ENCODE measurements at regions not wholly inside any gene's neighbourhood (a gene's known extent, or its start where the extent isn't known, plus 50 kb on each side); places are given as distances from the start of the nearest gene placed in this dataset.
"Not testable (repeated sequence)": the region's sequence is repeated elsewhere in the genome, so short reads cannot be mapped to it uniquely, and the experiment has no call there.

DNA sequence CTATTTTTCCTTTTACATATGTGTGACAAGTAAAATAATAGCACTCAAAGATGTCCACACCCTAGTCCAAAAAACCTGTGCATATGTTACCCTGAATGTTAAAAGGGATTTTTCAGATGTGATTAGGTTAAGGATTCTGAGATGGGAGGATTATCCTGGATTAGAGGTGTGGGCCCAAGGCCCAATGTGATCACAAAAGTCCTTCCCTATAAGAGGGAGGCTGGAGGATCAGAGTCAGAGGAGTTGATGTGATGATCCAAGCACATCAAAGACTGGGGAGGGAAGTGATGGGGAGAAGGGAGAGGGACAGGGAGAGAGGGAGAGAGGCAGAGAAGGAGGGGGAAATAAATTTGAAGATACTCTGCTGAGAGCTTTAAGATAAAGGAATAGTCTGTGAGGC, 512.6 kb downstream of the PLOD2 start:
- no peak for FAIRE-seq

GRCh38 chr3:145649368-145649887, 511.6 kb downstream of the PLOD2 start:
- no peak for FAIRE-seq

DNA sequence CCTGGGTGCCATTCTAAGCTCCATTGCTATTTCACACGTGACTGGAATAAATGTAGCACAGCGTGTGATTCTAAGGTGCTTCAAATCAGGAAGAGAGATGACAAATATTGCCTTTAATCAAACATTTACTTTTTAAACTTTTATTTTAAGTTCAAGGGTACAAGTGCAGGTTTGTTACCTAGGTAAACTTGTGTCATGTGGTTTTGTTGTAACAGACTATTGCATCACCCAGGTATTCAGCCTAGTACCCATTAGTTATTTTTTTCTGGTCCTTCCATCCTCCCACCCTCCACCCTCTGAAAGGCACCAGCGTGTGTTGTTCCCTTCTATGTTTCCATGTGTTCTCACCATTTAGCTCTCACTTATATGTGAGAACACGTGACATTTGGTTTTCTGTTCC, 510.8 kb downstream of the PLOD2 start:
- FAIRE-seq, result no peak

DNA sequence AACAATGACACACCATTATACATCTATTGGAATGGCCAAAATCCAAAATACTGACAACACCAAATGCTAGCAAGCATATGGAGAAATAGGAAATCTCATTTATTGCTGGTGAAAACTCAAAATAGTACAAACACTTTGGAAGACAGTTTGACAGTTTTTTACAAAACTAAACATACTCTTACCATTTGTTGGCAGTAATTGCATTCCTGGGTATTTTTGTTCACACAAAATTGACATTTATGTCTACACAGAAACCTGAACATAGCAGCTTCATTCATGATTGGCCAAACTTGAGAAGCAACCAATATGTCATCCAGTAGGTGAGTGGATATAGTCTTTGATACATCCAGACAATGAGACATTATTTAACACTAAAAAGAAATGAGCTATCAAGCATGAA, 489.9 kb downstream of the PLOD2 start:
- no peak for FAIRE-seq

- FAIRE-seq, result no peak
Observed at GRCh38 chr3:145673838-145674237, 487.1 kb downstream of the PLOD2 start.

DNA sequence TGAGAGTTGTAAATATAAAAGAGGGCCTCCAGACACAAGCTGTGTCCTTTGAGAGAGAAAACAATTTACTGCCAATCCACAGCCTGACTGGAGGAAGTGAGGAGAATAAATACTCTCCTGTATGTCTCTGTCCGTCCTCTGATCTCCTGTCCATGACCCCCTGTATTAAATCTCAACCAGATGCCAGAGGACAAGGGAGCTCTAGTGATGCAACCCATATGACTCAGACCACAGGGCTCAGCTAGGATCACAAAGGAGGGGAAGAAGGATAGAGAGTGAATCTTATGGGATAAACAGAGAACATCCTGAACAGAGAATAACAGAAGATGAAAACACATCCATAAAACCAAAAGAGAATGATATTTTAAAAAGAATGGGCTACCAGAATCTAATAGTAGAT, 482.6 kb downstream of the PLOD2 start:
- FAIRE-seq, result no peak

DNA sequence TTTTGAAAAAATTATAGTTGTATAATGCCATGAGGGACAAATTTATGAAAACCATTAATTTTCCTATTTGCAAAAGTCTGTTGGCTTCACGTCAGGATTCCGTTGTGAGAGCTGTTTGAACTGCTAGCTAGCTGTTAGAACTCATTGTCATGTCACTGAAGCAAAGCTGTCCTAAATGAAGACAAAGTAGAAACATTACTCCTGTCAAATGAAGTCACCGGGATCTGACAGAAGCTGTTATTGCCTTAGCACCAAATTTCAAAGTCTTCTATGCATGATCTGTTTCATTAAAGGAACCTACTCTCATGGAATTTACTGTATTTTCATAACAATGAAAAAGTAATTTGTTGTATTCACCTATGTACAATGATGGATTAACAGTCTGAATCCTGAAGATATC, 479.8 kb downstream of the PLOD2 start:
- FAIRE-seq, result no peak

GRCh38 chr3:145687978-145688377, 473.0 kb downstream of the PLOD2 start:
- peak; percentile 79 for FAIRE-seq

DNA sequence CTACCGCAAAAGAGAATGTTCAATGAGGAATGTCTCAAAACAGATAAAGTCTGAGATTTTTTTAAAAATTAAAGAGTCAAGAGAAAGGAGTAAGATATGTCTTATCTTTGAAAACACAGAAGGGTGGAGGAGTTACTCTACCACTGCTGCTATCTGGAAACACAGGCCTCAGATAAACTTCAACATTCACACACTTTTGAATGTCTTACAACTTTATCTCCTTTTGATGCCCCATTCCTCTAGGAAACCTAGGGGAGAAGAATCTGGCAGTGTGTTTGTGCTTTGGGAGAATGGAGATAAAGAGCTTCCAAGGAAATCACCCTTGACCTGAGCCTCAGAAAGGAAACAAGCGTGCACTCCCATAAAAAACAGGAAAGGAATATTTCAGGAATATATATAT, 468.2 kb downstream of the PLOD2 start:
- FAIRE-seq, result no peak

DNA sequence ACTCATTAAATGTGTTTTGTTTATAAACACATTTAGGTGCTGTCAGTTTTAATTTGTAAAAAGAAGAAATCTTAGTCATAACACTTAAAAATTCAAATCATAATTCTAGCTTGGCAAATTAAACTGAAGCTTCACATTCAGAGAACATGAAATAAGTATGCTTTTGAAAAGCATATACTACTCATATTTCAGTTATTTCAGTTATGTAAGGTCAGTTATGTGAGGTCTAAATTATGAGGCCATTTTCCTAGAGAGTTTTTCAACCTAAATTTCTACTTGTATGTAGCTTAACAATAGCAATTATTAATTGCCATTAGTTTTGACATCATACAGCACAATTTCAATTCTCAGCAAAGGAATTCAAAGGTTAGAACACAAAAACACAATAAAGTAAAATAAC, 465.0 kb downstream of the PLOD2 start:
- no peak for FAIRE-seq

GRCh38 chr3:145698250-145698649, 462.7 kb downstream of the PLOD2 start:
- no peak for FAIRE-seq

DNA sequence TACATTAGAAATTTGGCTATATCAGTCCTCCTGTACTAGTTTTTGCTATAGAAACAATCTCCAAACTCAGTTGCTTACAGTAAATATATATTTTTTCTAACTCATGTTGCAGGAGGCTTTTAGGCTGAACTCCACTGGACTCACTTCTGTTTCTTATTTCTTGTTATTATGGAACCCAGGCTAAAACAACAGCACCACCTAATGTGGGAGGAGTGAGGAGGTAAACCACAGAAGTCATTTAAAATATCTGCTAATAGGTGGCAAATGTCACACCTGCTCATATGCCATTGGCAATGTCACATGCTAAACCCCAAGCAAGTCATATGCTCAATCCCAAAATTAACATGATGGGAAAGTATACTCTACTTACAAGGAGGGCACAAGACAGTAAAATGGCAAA, 462.2 kb downstream of the PLOD2 start:
- FAIRE-seq, result no peak

GRCh38 chr3:145704020-145704419, 457.0 kb downstream of the PLOD2 start:
- FAIRE-seq, result no peak

DNA sequence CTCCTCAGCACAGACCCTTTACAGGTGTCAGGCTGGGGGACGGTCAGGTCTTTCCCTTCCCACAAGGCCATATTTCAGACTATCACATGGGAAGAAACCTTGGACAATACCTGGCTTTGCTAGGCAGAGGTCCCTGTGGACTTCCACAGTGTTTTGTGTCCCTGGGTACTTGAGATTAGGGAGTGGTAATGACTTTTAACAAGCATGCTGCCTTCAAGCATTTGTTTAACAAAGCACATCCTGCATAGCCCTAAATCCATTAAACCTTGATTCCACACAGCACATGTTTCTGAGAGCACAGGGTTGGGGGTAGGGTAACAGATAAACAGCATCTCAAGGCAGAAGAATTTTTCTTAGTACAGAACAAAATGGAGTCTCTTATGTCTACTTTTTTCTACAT, 451.2 kb downstream of the PLOD2 start:
- FAIRE-seq, result not testable (repeated sequence)

DNA sequence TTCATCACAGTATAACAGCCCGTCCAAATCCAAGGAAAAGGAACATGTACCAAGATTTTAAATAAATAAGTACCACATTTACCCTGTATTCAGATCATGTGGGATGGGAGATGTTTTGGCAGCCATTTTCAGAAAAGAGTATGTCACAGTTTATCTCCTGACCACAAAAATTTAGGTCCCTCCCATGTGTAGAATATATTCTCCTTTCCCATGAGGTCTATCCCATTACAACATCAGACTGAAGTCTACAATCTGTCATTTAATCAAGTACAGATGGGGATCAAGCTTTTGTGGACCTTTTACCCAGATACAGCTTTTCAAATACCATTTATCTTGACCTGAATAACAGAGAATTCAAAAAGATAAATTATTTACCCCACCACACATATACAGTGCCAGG, 444.5 kb downstream of the PLOD2 start:
- no peak for FAIRE-seq

DNA sequence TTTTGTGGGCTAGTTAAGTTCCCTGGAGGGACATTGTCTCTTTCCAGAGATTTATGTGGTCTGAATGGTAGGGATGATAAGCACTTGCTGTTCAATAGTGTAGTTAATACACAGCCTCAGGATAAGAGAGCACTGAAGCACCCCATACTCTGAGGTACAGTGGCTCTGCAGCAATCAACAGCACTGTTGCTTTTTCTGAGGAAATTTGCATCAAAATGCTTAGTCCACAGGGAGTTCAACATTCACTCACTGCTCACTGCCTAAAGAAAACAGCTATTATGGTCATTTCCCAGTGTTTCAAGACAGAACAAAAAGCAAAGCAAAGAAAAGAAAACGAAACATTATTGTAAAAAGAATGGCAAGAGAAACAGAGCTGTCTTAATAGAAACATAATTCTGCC, 441.9 kb downstream of the PLOD2 start:
- no peak for FAIRE-seq

DNA sequence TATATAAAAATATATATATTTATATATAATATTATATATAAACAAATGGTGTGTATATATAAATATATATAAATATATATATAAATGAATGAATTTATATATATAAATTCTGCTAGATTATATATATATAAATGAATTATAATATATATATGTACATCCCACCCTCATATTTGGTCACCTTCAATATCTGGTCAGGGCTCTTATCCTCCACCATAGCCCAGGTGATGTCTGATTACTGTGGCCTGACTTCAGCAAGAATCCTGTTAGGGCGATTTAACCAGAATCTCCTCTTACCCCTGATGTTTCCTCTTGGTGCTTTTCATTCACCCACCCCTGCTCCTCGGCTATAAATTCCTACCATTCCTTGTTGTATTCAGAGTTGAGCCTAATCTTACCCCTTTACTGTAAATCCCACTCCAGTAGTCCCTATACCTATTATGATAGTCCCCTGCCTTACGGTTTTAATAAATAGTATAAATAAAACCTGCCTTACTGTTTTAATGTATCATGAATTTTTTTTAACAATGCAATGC, 439.6 kb downstream of the PLOD2 start:
- FAIRE-seq, result no peak

GRCh38 chr3:145721815-145722214, 439.2 kb downstream of the PLOD2 start:
- no peak for FAIRE-seq

- FAIRE-seq, result no peak
Observed at GRCh38 chr3:145727476-145727875, 433.5 kb downstream of the PLOD2 start.

GRCh38 chr3:145735631-145736030, 425.4 kb downstream of the PLOD2 start:
- no peak for FAIRE-seq

GRCh38 chr3:145737952-145738351, 423.0 kb downstream of the PLOD2 start:
- FAIRE-seq, result no peak

- no peak for FAIRE-seq
Observed at GRCh38 chr3:145739926-145740325, 421.1 kb downstream of the PLOD2 start.

DNA sequence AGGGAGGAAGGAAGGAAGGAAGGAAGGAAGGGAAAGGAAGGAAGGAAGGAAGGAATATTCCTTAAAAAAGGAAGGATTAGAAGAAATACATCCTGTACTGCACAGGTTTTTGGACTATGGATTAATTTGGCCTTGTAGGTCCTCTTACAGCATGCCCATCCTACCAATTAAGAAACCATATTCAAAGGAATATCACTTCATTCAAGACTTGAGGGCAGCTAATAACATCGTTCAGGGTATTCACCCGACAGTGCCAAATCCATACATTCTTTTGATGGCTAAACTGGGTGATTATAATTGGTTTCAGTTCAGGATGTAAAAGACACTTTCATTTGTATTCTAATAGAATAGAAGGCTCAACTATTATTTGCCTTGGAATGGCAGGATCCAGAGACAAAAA, 410.3 kb downstream of the PLOD2 start:
- FAIRE-seq, result no peak

- FAIRE-seq, result no peak
Observed at GRCh38 chr3:145752576-145752975, 408.4 kb downstream of the PLOD2 start.

DNA sequence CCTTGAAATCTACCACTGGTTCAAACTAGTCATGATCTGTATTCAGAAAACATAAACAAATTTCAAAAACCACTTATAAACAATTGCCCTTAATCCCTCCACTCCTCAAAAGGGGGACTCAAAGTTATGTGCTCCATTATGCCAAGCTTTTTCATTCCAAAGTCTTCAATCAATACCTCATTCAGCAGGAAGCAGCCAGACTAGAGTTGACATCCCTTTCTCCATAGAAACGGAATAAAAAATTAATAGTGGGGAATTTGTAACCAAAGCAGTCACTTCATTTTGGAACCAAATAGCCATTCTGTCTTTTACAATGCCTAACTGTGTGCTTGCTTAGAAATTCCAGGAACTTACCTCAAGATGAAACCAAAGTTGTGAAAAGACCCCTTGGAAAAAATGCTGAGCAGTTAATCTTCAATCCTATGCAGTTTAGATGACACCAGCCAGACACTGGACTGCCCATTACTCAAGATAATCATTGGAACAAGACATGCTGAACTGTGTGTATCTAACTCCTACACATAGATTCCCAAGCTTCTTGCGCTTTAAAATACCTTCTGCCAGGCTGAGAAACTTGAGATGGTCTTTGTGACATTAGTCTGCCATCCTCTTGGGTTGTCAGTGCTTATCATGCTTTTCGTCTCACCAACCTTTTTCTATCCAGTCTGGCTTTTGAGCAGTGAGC, 406.2 kb downstream of the PLOD2 start:
- FAIRE-seq, result no peak

Measured in endometrium (tissue), 2 donors.